ENCODE measurements at regions not wholly inside any gene's neighbourhood (a gene's known extent, or its start where the extent isn't known, plus 50 kb on each side); places are given as distances from the start of the nearest gene placed in this dataset.

DNA sequence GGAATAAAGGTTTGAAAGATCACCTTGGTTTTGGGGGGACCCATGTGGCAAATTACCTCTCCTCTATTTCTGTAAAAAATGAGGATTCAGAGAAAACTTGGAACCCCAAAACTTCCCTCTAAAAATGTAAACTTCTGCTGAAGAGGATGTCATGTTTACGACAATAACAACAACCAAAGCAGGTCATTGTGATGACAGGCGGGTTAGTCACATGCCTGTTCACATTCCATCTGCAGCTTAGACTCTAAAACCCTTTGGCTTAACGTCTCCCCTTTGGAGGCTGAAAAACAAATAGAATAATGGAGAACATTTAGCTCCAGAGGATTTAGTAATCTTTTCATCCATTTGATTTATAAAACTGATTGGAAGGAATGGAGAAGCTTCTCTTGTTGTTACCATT, 75.0 kb upstream of the FAM9C start:
- H3K4me3 ChIP-seq (ENCODE audit: low read depth, low read length): no peak overlapping the region
- POLR2A ChIA-PET: interaction anchor here (0.6 kb wide), 1 partner anchor 96 kb away, joined by 3 read pairs; no protein-coding TSS in a partner anchor

DNA sequence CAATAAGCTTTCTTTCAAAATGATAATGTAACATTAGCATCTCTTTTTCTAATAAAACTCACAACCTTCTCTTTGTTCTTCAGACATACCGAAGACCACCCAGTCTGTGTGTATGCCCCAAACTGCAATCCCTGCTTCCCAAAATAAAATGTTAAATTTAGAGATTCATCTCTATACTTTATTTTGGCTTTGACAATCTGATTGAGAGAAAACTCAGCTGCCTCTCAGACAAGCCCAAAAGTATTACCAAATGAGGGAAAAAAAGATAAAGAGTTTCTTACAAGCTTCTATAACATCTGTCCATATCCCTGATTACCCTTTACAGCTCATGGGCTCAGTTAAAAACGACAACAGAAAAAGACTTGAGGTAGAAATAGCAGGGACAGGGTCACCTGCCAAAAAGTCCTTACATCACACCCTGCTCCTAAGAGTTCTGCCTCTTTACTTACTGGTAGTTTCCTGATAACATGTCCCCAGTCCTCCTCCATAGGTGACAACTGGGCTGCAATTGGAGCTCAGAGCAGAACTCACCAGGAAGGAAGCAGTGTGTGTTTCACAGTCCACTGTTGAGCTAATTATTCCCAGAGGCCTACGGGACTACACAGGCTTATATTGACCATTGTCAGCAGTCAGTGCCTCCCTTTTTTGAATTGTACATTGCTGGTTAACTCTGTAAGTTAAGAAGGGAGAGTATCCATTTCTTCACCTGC, 70.9 kb upstream of the FAM9C start:
- POLR2A ChIA-PET: no interaction called here
- no peak overlapping the region for H3K4me3 ChIP-seq (ENCODE audit: low read depth, low read length)
- no peak for DNase-seq (ENCODE audit: low read depth, low spot score)
- CTCF ChIA-PET: no interaction called here
- TF ChIP-seq, protein P1, sequence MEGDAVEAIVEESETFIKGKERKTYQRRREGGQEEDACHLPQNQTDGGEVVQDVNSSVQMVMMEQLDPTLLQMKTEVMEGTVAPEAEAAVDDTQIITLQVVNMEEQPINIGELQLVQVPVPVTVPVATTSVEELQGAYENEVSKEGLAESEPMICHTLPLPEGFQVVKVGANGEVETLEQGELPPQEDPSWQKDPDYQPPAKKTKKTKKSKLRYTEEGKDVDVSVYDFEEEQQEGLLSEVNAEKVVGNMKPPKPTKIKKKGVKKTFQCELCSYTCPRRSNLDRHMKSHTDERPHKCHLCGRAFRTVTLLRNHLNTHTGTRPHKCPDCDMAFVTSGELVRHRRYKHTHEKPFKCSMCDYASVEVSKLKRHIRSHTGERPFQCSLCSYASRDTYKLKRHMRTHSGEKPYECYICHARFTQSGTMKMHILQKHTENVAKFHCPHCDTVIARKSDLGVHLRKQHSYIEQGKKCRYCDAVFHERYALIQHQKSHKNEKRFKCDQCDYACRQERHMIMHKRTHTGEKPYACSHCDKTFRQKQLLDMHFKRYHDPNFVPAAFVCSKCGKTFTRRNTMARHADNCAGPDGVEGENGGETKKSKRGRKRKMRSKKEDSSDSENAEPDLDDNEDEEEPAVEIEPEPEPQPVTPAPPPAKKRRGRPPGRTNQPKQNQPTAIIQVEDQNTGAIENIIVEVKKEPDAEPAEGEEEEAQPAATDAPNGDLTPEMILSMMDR (IDR thresholded peaks at IDR 0.05; ENCODE audit: insufficient read depth, low read length, missing control alignments): no peak

More for the DNA sequence above, 75.0 kb upstream of the FAM9C start:
- CTCF ChIA-PET: no interaction called here
- TF ChIP-seq, protein P1 (IDR thresholded peaks at IDR 0.05; ENCODE audit: insufficient read depth, low read length, missing control alignments): no peak
- DNase-seq (ENCODE audit: low read depth, low spot score): no peak

DNA sequence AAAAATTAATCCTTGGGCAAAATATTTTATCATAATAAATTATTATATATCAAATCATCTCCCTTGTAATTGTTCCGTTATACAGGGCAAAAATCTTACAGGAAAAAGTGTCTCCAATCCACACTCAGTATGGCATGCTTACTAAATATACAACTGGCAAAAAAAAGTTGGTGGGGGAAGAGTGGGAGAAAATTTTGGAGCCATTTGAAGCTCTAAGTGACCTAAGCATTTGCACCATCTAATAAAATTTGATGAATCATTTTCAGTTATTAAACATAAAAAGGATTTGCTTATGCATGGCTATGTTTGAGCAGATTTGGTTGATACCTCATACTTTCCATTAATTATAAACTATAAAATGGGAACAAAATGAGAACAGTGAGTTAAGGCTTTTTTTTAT, 68.1 kb upstream of the FAM9C start:
- H3K4me3 ChIP-seq (ENCODE audit: low read depth, low read length): no peak overlapping the region
- ChIA-PET CTCF (no interaction called here), POLR2A (no interaction called here)
- TF ChIP-seq, protein P1 (IDR thresholded peaks at IDR 0.05; ENCODE audit: insufficient read depth, low read length, missing control alignments): no peak
- DNase-seq (ENCODE audit: low read depth, low spot score): no peak

DNA sequence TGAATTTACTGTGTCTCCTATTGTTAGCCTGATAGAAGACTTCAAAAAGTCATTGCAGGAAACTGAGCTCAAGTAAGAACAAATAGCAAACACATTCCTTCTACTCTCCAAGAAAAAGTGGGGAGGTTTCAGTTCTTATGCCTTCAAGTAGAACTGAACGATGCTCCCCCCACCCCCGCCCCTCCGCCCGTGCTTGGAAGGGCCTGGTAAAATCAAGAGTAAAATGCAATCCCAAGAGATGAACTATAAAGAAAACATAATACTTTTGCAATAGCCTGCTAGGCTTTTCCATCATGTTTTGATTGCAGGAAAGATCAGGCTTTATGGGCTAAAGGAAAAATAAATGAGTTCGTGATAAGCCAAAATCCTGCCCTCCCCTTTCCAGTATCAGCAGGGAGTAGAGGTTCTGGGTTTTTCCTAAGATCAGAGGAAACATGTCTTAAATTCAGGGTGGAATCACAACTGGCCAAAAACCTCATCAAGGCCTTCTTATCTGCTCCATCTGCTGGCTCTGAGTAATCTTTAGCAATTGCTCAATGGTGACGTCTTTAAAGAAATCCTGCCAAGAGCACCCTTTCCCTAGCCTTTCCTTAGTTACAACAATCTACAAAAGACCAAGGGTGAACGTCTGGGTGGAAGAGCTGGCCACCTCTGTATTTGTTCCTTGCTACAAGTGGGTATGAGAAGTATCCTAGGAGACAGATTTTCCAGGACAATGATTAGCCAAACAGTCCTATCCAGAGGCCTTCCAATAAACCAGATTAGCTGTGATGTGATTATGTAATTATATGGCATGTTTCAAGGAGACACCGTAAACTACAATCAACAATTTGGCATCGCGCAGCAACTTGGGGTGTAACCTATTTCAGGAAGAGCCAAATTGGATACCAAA, 66.3 kb upstream of the FAM9C start:
- POLR2A ChIA-PET: interaction anchor here (0.6 to 1.0 kb wide), 3 partner anchors 35 to 136 kb away, joined by 3 to 4 read pairs (median 4); partner anchors contain the start of gene TMSB4X
- H3K4me3 ChIP-seq (ENCODE audit: low read depth, low read length): no peak overlapping the region
- CTCF ChIA-PET: no interaction called here
- DNase-seq (ENCODE audit: low read depth, low spot score): peak; percentile 82
- TF ChIP-seq, protein P1 (IDR thresholded peaks at IDR 0.05; ENCODE audit: insufficient read depth, low read length, missing control alignments): no peak

DNA sequence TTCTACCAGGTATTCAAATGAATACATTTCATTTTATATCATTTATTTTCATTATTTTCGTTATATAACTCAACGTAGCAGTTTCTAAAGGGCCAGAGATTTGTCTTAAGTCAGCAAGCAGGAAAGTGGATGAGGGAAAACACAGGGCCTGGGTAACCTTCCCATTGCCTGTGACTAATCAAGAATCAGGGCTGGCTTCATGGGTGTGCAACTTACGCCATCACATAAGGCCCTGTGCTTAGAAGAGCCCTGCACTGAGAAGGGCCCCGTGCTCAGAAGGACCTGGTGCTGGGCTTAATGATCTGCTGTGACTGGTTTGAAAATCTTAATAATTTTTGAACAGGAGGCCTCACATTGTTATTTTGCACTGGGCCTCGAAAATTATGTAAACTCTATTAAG, 65.4 kb upstream of the FAM9C start:
- DNase-seq (ENCODE audit: low read depth, low spot score): no peak
- ChIA-PET CTCF (no interaction called here), POLR2A (no interaction called here)
- TF ChIP-seq, protein P1 (IDR thresholded peaks at IDR 0.05; ENCODE audit: insufficient read depth, low read length, missing control alignments): no peak
- no peak overlapping the region for H3K4me3 ChIP-seq (ENCODE audit: low read depth, low read length)

DNA sequence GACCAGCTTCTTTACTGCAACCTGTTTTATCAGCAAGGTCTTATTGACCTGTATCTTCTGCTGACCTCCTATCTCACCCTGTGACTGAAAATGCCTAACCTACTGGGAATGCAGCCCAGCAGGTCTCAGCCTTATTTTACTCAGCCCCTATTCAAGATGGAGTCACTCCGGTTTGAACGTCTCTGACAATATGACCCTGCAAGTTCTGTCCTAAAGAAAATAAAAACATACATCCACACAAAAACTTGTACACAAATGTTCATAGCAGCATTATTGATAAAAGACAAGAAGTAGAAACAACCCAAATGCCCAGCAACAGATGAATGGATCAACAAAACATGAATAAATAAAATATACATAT, 59.5 kb upstream of the FAM9C start:
- TF ChIP-seq, protein P1 (IDR thresholded peaks at IDR 0.05; ENCODE audit: insufficient read depth, low read length, missing control alignments): no peak
- DNase-seq (ENCODE audit: low read depth, low spot score): no peak
- no peak overlapping the region for H3K4me3 ChIP-seq (ENCODE audit: low read depth, low read length)
- ChIA-PET CTCF (no interaction called here), POLR2A (no interaction called here)
